ENCODE measurements at regions not wholly inside any gene's neighbourhood (a gene's known extent, or its start where the extent isn't known, plus 50 kb on each side); places are given as distances from the start of the nearest gene placed in this dataset.
A peak's percentile ranks its signal among the peaks of the same experiment; 100 is the strongest.

DNA sequence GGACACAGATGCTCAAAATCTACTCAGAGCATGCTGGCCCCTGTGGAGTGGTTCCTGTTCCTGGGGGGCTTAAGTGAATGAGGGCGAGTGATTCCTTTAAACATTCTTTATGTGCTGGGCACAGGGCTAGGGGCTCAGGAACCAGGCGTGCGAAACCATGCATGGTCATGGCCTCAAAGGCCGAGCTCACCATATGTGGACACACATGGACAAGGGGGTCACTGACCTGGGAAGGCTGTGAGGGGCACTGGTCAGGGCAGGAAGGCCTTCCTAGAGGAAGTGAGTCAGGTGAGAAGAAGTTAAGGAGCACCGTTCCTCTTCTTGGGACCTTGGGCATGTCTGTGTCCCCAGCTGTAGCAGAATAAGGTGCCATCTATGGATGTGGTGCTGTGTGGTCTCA, 74.6 kb upstream of the BHLHE23 start:
- H2BK15ac ChIP-seq (ENCODE audit: low read length) = no peak overlapping the region
- H3K14ac ChIP-seq (ENCODE audit: low read length) = no peak overlapping the region
- H2BK5ac ChIP-seq (ENCODE audit: low read length) = no peak overlapping the region
- no peaks in the 10 kb centered on the region for H3K4me1 ChIP-seq (ENCODE audit: control insufficient read depth in 2 of 2, insufficient read depth in 1 of 2, low read depth in 1 of 2, low read length in 2 of 2)
- no peaks in the 10 kb centered on the region for H3K36me3 ChIP-seq (replicated peaks in 1 of 2; ENCODE audit: control insufficient read depth in 2 of 2, insufficient read depth in 2 of 2, low read length in 2 of 2)
- H3K9me3 ChIP-seq (replicated peaks in 1 of 2; ENCODE audit: control insufficient read depth in 2 of 2, insufficient read depth in 1 of 2, low read depth in 1 of 2, low read length in 2 of 2) = peaks cover 0 to 3% of the 10 kb centered on the region in 2 donors
- H3K23ac ChIP-seq (ENCODE audit: low read depth, low read length, poor library complexity) = no peak overlapping the region
- no peak overlapping the region for H2AK5ac ChIP-seq (ENCODE audit: low read depth, low read length)
- no peak overlapping the region for H4K8ac ChIP-seq (ENCODE audit: low read depth, low read length)
- no peak overlapping the region for H2BK120ac ChIP-seq (ENCODE audit: low read depth, low read length)
- H4K91ac ChIP-seq (ENCODE audit: low read depth, low read length, poor library complexity) = no peak overlapping the region
- WGBS, 2 donors (ENCODE audit: extremely low coverage in 2 of 2, insufficient read length in 2 of 2, insufficient replicate concordance in 1 of 2) = no CpG with 5 or more reads among the region's 5 CpGs
- no peak overlapping the region for H3K27ac ChIP-seq (replicated peaks; ENCODE audit: low read length)
- H3K18ac ChIP-seq (ENCODE audit: low read length) = no peak overlapping the region
- no peak for DNase-seq (ENCODE audit: low spot score)
- no peak overlapping the region for H2AFZ ChIP-seq (ENCODE audit: low read length)
- no peak overlapping the region for H3K4me3 ChIP-seq (ENCODE audit: low read length in 2 of 2)
- H2BK12ac ChIP-seq (ENCODE audit: low read length) = no peak overlapping the region
- peaks cover 1% of the 10 kb centered on the region for H3K79me1 ChIP-seq (ENCODE audit: low read depth, low read length)
- no peak overlapping the region for H3K4me2 ChIP-seq (ENCODE audit: insufficient read depth, low read length, poor library complexity, severe bottlenecking)
- peaks cover 0 to 48% (median 0%) of the 10 kb centered on the region in 3 experiments for H3K27me3 ChIP-seq (ENCODE audit: control insufficient read depth in 3 of 3, insufficient read depth in 3 of 3, low read depth in 1 of 3, low read length in 3 of 3)
- H3K4ac ChIP-seq (ENCODE audit: low read length) = no peak overlapping the region
- no peak overlapping the region for H3K9ac ChIP-seq (ENCODE audit: low read depth, low read length, poor library complexity)

DNA sequence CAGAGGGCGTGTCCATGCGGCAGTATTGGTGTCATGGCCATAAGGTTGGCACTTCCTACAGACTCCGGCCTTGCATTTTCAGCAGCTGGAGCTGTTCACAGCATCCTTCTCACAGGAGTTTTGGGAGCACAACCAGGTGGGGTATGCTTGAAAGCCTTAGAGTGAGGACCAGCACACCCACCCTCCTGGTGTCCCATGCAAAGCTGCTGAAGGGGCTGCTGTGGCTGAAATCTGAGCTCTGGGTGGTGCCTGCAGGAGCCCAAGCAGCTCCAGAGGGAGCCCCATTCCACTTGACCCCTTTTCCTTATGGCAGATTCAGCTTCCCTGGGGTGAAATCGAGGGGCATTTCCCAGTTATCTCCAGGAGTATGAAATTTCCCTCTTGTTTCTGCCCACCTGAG, 74.0 kb upstream of the BHLHE23 start:
- no peak overlapping the region for H3K4ac ChIP-seq (ENCODE audit: low read length)
- no peak overlapping the region for H3K14ac ChIP-seq (ENCODE audit: low read length)
- H4K8ac ChIP-seq (ENCODE audit: low read depth, low read length) = no peak overlapping the region
- DNase-seq (ENCODE audit: low spot score) = no peak
- no peaks in the 10 kb centered on the region for H3K36me3 ChIP-seq (replicated peaks in 1 of 2; ENCODE audit: control insufficient read depth in 2 of 2, insufficient read depth in 2 of 2, low read length in 2 of 2)
- no peak overlapping the region for H2BK12ac ChIP-seq (ENCODE audit: low read length)
- H3K9me3 ChIP-seq (replicated peaks in 1 of 2; ENCODE audit: control insufficient read depth in 2 of 2, insufficient read depth in 1 of 2, low read depth in 1 of 2, low read length in 2 of 2) = peaks cover 0 to 3% of the 10 kb centered on the region in 2 donors
- peaks cover 0 to 43% (median 0%) of the 10 kb centered on the region in 3 experiments for H3K27me3 ChIP-seq (ENCODE audit: control insufficient read depth in 3 of 3, insufficient read depth in 3 of 3, low read depth in 1 of 3, low read length in 3 of 3)
- WGBS, 2 donors (ENCODE audit: extremely low coverage in 2 of 2, insufficient read length in 2 of 2, insufficient replicate concordance in 1 of 2) = no CpG with 5 or more reads among the region's 4 CpGs
- H4K91ac ChIP-seq (ENCODE audit: low read depth, low read length, poor library complexity) = no peak overlapping the region
- no peak overlapping the region for H2BK15ac ChIP-seq (ENCODE audit: low read length)
- no peak overlapping the region for H3K23ac ChIP-seq (ENCODE audit: low read depth, low read length, poor library complexity)
- H3K79me1 ChIP-seq (ENCODE audit: low read depth, low read length) = peaks cover 1% of the 10 kb centered on the region
- no peaks in the 10 kb centered on the region for H3K4me1 ChIP-seq (ENCODE audit: control insufficient read depth in 2 of 2, insufficient read depth in 1 of 2, low read depth in 1 of 2, low read length in 2 of 2)
- no peak overlapping the region for H3K27ac ChIP-seq (replicated peaks; ENCODE audit: low read length)
- no peak overlapping the region for H3K4me3 ChIP-seq (ENCODE audit: low read length in 2 of 2)
- H2AFZ ChIP-seq (ENCODE audit: low read length) = no peak overlapping the region
- H3K4me2 ChIP-seq (ENCODE audit: insufficient read depth, low read length, poor library complexity, severe bottlenecking) = no peak overlapping the region
- H2AK5ac ChIP-seq (ENCODE audit: low read depth, low read length) = no peak overlapping the region
- H3K9ac ChIP-seq (ENCODE audit: low read depth, low read length, poor library complexity) = peak overlapping the region; percentile 30
- H2BK120ac ChIP-seq (ENCODE audit: low read depth, low read length) = peak overlapping the region; percentile 10
- H2BK5ac ChIP-seq (ENCODE audit: low read length) = no peak overlapping the region
- H3K18ac ChIP-seq (ENCODE audit: low read length) = no peak overlapping the region

GRCh38 chr20:63080411-63080810, 73.6 kb upstream of the BHLHE23 start:
- peak overlapping the region; percentile 77 for H3K23ac ChIP-seq (ENCODE audit: low read depth, low read length, poor library complexity)
- H3K36me3 ChIP-seq (replicated peaks in 1 of 2; ENCODE audit: control insufficient read depth in 2 of 2, insufficient read depth in 2 of 2, low read length in 2 of 2) = no peaks in the 10 kb centered on the region
- H2BK5ac ChIP-seq (ENCODE audit: low read length) = no peak overlapping the region
- H3K27me3 ChIP-seq (ENCODE audit: control insufficient read depth in 3 of 3, insufficient read depth in 3 of 3, low read depth in 1 of 3, low read length in 3 of 3) = peaks cover 0 to 39% (median 0%) of the 10 kb centered on the region in 3 experiments
- H3K9ac ChIP-seq (ENCODE audit: low read depth, low read length, poor library complexity) = peak overlapping the region; percentile 30
- no peak overlapping the region for H3K4ac ChIP-seq (ENCODE audit: low read length)
- H2AK5ac ChIP-seq (ENCODE audit: low read depth, low read length) = no peak overlapping the region
- H2AFZ ChIP-seq (ENCODE audit: low read length) = no peak overlapping the region
- H3K9me3 ChIP-seq (replicated peaks in 1 of 2; ENCODE audit: control insufficient read depth in 2 of 2, insufficient read depth in 1 of 2, low read depth in 1 of 2, low read length in 2 of 2) = peaks cover 0 to 3% of the 10 kb centered on the region in 2 donors
- peaks cover 1% of the 10 kb centered on the region for H3K79me1 ChIP-seq (ENCODE audit: low read depth, low read length)
- no CpG with 5 or more reads among the region's 10 CpGs for WGBS, 2 donors (ENCODE audit: extremely low coverage in 2 of 2, insufficient read length in 2 of 2, insufficient replicate concordance in 1 of 2)
- peak overlapping the region in 1 of 2 donors; percentile 5 for H3K4me3 ChIP-seq (ENCODE audit: low read length in 2 of 2)
- H2BK15ac ChIP-seq (ENCODE audit: low read length) = no peak overlapping the region
- H3K27ac ChIP-seq (replicated peaks; ENCODE audit: low read length) = no peak overlapping the region
- no peaks in the 10 kb centered on the region for H3K4me1 ChIP-seq (ENCODE audit: control insufficient read depth in 2 of 2, insufficient read depth in 1 of 2, low read depth in 1 of 2, low read length in 2 of 2)
- no peak overlapping the region for H3K4me2 ChIP-seq (ENCODE audit: insufficient read depth, low read length, poor library complexity, severe bottlenecking)
- no peak for DNase-seq (ENCODE audit: low spot score)
- no peak overlapping the region for H2BK12ac ChIP-seq (ENCODE audit: low read length)
- no peak overlapping the region for H4K91ac ChIP-seq (ENCODE audit: low read depth, low read length, poor library complexity)
- H4K8ac ChIP-seq (ENCODE audit: low read depth, low read length) = no peak overlapping the region
- no peak overlapping the region for H3K14ac ChIP-seq (ENCODE audit: low read length)
- no peak overlapping the region for H3K18ac ChIP-seq (ENCODE audit: low read length)
- peak overlapping the region; percentile 10 for H2BK120ac ChIP-seq (ENCODE audit: low read depth, low read length)

- peaks cover 1% of the 10 kb centered on the region for H3K79me1 ChIP-seq (ENCODE audit: low read depth, low read length)
- H3K9me3 ChIP-seq (replicated peaks in 1 of 2; ENCODE audit: control insufficient read depth in 2 of 2, insufficient read depth in 1 of 2, low read depth in 1 of 2, low read length in 2 of 2) = peaks cover 0 to 3% of the 10 kb centered on the region in 2 donors
- no peak overlapping the region for H2BK120ac ChIP-seq (ENCODE audit: low read depth, low read length)
- peaks cover 0 to 35% (median 0%) of the 10 kb centered on the region in 3 experiments for H3K27me3 ChIP-seq (ENCODE audit: control insufficient read depth in 3 of 3, insufficient read depth in 3 of 3, low read depth in 1 of 3, low read length in 3 of 3)
- no peak overlapping the region for H2BK15ac ChIP-seq (ENCODE audit: low read length)
- DNase-seq (ENCODE audit: low spot score) = no peak
- H2BK12ac ChIP-seq (ENCODE audit: low read length) = no peak overlapping the region
- H2AK5ac ChIP-seq (ENCODE audit: low read depth, low read length) = no peak overlapping the region
- no peak overlapping the region for H4K8ac ChIP-seq (ENCODE audit: low read depth, low read length)
- H3K4ac ChIP-seq (ENCODE audit: low read length) = no peak overlapping the region
- no peak overlapping the region for H2AFZ ChIP-seq (ENCODE audit: low read length)
- H3K4me1 ChIP-seq (ENCODE audit: control insufficient read depth in 2 of 2, insufficient read depth in 1 of 2, low read depth in 1 of 2, low read length in 2 of 2) = no peaks in the 10 kb centered on the region
- H2BK5ac ChIP-seq (ENCODE audit: low read length) = no peak overlapping the region
- peak overlapping the region; percentile 28 for H3K14ac ChIP-seq (ENCODE audit: low read length)
- peak overlapping the region; percentile 77 for H3K23ac ChIP-seq (ENCODE audit: low read depth, low read length, poor library complexity)
- H3K9ac ChIP-seq (ENCODE audit: low read depth, low read length, poor library complexity) = no peak overlapping the region
- peak overlapping the region in 1 of 2 donors; percentile 5 for H3K4me3 ChIP-seq (ENCODE audit: low read length in 2 of 2)
- no peak overlapping the region for H3K4me2 ChIP-seq (ENCODE audit: insufficient read depth, low read length, poor library complexity, severe bottlenecking)
- WGBS, 2 donors (ENCODE audit: extremely low coverage in 2 of 2, insufficient read length in 2 of 2, insufficient replicate concordance in 1 of 2) = no CpG with 5 or more reads among the region's 2 CpGs
- H3K27ac ChIP-seq (replicated peaks; ENCODE audit: low read length) = no peak overlapping the region
- no peaks in the 10 kb centered on the region for H3K36me3 ChIP-seq (replicated peaks in 1 of 2; ENCODE audit: control insufficient read depth in 2 of 2, insufficient read depth in 2 of 2, low read length in 2 of 2)
- no peak overlapping the region for H3K18ac ChIP-seq (ENCODE audit: low read length)
- H4K91ac ChIP-seq (ENCODE audit: low read depth, low read length, poor library complexity) = no peak overlapping the region
These were observed 73.2 kb upstream of the BHLHE23 start for GRCh38 chr20:63079971-63080370.

Measured in neuronal stem cell (in vitro differentiated cells).